CD14-positive monocyte (primary cell): ENCODE measurements at regions not wholly inside any gene's neighbourhood (a gene's known extent, or its start where the extent isn't known, plus 50 kb on each side); places are given as distances from the start of the nearest gene placed in this dataset.

Experiments used
- DNase-seq, 3 donors: peaks; one replicate each; pipeline ENCODE4 v3.0.0-alpha.2; 2011 to 2022
- H2AFZ ChIP-seq: 2 replicates; pipeline ENCODE4 v1.6.0; 2012; ENCODE audit warnings: mild to moderate bottlenecking, low read depth, low read length, inconsistent platforms; ENCODE audit not compliant: insufficient read depth, poor library complexity, severe bottlenecking
- H3K27ac ChIP-seq, 2 donors: 1 replicate in 1 of 2; 2 replicates in 1 of 2; pipeline ENCODE4 v1.5.1; 2012 to 2013; ENCODE audit warnings: low read length in 2 of 2, control low read depth in 1 of 2, inconsistent platforms in 1 of 2, low read depth in 1 of 2, mild to moderate bottlenecking in 1 of 2
- H3K27me3 ChIP-seq, 2 donors: one replicate each; pipeline versions ENCODE4 v1.6.0 to v1.6.1; 2011 to 2013; ENCODE audit warnings: low read length in 2 of 2; ENCODE audit not compliant: control insufficient read depth in 2 of 2, insufficient read depth in 2 of 2
- H3K36me3 ChIP-seq, 2 donors: replicated peaks in 1 of 2; 1 replicate in 1 of 2; 2 replicates in 1 of 2; pipeline versions ENCODE4 v1.5.1 to v1.6.1; 2012 to 2013; ENCODE audit warnings: low read length in 2 of 2, control low read depth in 1 of 2, inconsistent platforms in 1 of 2, mild to moderate bottlenecking in 1 of 2; ENCODE audit not compliant: insufficient read depth in 2 of 2, control insufficient read depth in 1 of 2
- H3K4me1 ChIP-seq, 2 donors: 1 replicate in 1 of 2; 2 replicates in 1 of 2; pipeline versions ENCODE4 v1.5.1 to v1.6.1; 2012 to 2013; ENCODE audit warnings: low read length in 2 of 2, control low read depth in 1 of 2, inconsistent platforms in 1 of 2, mild to moderate bottlenecking in 1 of 2, moderate library complexity in 1 of 2; ENCODE audit not compliant: insufficient read depth in 2 of 2, control insufficient read depth in 1 of 2
- H3K4me2 ChIP-seq: replicated peaks from 2 replicates; pipeline ENCODE3; 2012; ENCODE audit warnings: low read length, moderate library complexity, mild to moderate bottlenecking; ENCODE audit not compliant: poor library complexity, severe bottlenecking; ENCODE audit errors: extremely low read depth
- H3K4me3 ChIP-seq, 3 experiments: fragments of 200-600 bp in 1 of 3; sonication (generic) in 1 of 3; replicated peaks in 1 of 3; 1 replicate in 2 of 3; 2 replicates in 1 of 3; pipeline ENCODE4 v1.5.1; 2011 to 2013; ENCODE audit warnings: low read length in 3 of 3, mild to moderate bottlenecking in 3 of 3, control low read depth in 2 of 3, low read depth in 2 of 3, inconsistent platforms in 1 of 3, moderate library complexity in 1 of 3
- H3K79me2 ChIP-seq: 2 replicates; pipeline ENCODE4 v1.6.0; 2012; ENCODE audit warnings: mild to moderate bottlenecking, control low read depth, inconsistent platforms, low read length, moderate library complexity; ENCODE audit not compliant: insufficient read depth
- H3K9ac ChIP-seq: 2 replicates; pipeline ENCODE4 v1.6.0; 2017; ENCODE audit warnings: low read length, mild to moderate bottlenecking; ENCODE audit not compliant: insufficient read depth, poor library complexity, severe bottlenecking
- H3K9me3 ChIP-seq, 2 donors: replicated peaks in 1 of 2; 1 replicate in 1 of 2; 2 replicates in 1 of 2; pipeline versions ENCODE4 v1.5.1 to v1.6.1; 2012 to 2013; ENCODE audit warnings: low read length in 2 of 2, control low read depth in 1 of 2; ENCODE audit not compliant: control insufficient read depth in 1 of 2, insufficient read depth in 1 of 2
- H4K20me1 ChIP-seq: 2 replicates; pipeline ENCODE4 v1.6.0; 2012; ENCODE audit warnings: mild to moderate bottlenecking, low read length, control low read depth, moderate library complexity; ENCODE audit not compliant: insufficient read depth
- H3K27ac Mint-ChIP-seq, 7 donors: one replicate each; pipeline ENCODE4 v1.8.0; 2020; ENCODE audit warnings: mild to moderate bottlenecking in 7 of 7, mixed read lengths in 7 of 7, moderate library complexity in 6 of 7, inconsistent platforms in 2 of 7
- H3K27me3 Mint-ChIP-seq, 3 donors: one replicate each; pipeline ENCODE4 v1.8.0; 2021 to 2022; ENCODE audit warnings: low read depth in 3 of 3, mild to moderate bottlenecking in 3 of 3, mixed read lengths in 3 of 3, moderate library complexity in 3 of 3, inconsistent platforms in 1 of 3
- H3K36me3 Mint-ChIP-seq, 2 donors: one replicate each; pipeline ENCODE4 v1.8.0; 2020; ENCODE audit warnings: mixed read lengths in 2 of 2, inconsistent platforms in 1 of 2, mild to moderate bottlenecking in 1 of 2
- H3K4me1 Mint-ChIP-seq: one replicate; pipeline ENCODE4 v1.8.0; 2020; ENCODE audit warnings: mild to moderate bottlenecking, mixed read lengths
- H3K4me3 Mint-ChIP-seq, 2 donors: one replicate each; pipeline ENCODE4 v1.8.0; 2020; ENCODE audit warnings: mild to moderate bottlenecking in 2 of 2, mixed read lengths in 2 of 2, moderate library complexity in 1 of 2
- H3K9me3 Mint-ChIP-seq, 7 donors: one replicate each; pipeline ENCODE4 v1.8.0; 2020 to 2022; ENCODE audit warnings: mixed read lengths in 7 of 7, mild to moderate bottlenecking in 6 of 7, moderate library complexity in 6 of 7, inconsistent platforms in 2 of 7
- WGBS: methylation state at CpG from one replicate; pipeline ENCODE4 v1.1.5; 2013; ENCODE audit warnings: missing lambda C conversion rate; ENCODE audit not compliant: insufficient coverage; 5-methylcytosine and 5-hydroxymethylcytosine counted together
- intact Hi-C, 2 donors: fragments of 100-400 bp; cut with micrococcal nuclease; formaldehyde crosslinking; loops; one replicate each; pipeline versions ENCODE4 v1.15.0 to v1.15.1; 2023
- TF ChIP-seq, protein P1 (sequence below): fragments of 200-600 bp; IDR thresholded peaks from one replicate; pipeline ENCODE4 v1.8.0; 2022; ENCODE audit warnings: antibody characterized with exemption, mild to moderate bottlenecking

DNA sequence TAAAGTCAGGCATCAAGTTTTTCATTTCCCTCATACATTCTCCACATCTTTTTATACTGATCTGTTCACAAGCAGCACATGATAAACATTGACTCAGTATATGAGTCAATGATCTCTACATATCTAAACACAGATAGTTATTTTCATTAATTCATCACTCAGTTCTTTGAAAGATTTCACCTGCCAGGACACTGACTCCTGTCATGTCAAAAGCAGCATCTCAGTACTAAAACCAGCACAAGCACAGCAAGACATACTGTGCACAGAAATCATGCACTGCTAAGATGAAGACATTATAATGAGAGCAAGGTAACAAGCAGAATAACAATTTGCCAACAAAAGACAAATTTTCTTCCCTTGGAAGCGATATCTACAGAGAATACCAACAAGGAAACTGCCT, 206.1 kb upstream of the COX7C start:
- Histone ChIP-seq H3K79me2 (no peaks in the 10 kb centered on the region), H3K4me3 (no peak overlapping the region), H3K36me3 (no peaks in the 10 kb centered on the region), H3K9ac (no peak overlapping the region), H3K4me2 (no peak overlapping the region), H4K20me1 (no peaks in the 10 kb centered on the region), H3K9me3 (no peaks in the 10 kb centered on the region), H3K27me3 (no peaks in the 10 kb centered on the region), H2AFZ (no peak overlapping the region), H3K4me1 (no peaks in the 10 kb centered on the region), H3K27ac (no peak overlapping the region)
- H3K4me1 Mint-ChIP-seq, result no peaks in the 10 kb centered on the region
- no CpG with 5 or more reads among the region's 1 CpG for WGBS
- peaks cover 0 to 2% (median 0%) of the 10 kb centered on the region in 7 donors for H3K9me3 Mint-ChIP-seq
- H3K27ac Mint-ChIP-seq, result no peak overlapping the region
- H3K27me3 Mint-ChIP-seq, result peaks cover 0 to 2% (median 1%) of the 10 kb centered on the region in 3 donors
- H3K4me3 Mint-ChIP-seq, result no peak overlapping the region
- intact Hi-C loops, result no loop called here
- no peak for DNase-seq
- no peaks in the 10 kb centered on the region for H3K36me3 Mint-ChIP-seq
- TF ChIP-seq, protein P1, sequence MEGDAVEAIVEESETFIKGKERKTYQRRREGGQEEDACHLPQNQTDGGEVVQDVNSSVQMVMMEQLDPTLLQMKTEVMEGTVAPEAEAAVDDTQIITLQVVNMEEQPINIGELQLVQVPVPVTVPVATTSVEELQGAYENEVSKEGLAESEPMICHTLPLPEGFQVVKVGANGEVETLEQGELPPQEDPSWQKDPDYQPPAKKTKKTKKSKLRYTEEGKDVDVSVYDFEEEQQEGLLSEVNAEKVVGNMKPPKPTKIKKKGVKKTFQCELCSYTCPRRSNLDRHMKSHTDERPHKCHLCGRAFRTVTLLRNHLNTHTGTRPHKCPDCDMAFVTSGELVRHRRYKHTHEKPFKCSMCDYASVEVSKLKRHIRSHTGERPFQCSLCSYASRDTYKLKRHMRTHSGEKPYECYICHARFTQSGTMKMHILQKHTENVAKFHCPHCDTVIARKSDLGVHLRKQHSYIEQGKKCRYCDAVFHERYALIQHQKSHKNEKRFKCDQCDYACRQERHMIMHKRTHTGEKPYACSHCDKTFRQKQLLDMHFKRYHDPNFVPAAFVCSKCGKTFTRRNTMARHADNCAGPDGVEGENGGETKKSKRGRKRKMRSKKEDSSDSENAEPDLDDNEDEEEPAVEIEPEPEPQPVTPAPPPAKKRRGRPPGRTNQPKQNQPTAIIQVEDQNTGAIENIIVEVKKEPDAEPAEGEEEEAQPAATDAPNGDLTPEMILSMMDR, result no peak

DNA sequence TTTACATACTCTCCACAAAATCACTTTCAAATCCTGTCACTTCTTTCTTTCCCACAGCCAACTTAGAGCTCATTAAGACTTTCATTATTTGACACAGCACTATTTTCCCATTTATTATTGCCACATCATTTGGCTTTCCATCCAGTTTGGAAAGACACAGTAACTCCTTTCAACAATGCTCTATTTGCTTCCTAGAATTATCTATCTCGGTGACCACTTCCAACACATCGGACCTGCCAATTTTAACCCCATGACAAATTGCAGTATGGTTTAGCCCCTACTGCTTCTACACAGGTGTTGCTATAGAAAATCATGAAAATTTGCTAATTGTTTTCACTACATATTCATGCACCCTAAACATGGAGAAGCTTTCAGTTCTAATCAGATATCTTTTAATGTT, 190.6 kb upstream of the COX7C start:
- H3K9me3 ChIP-seq, result no peaks in the 10 kb centered on the region
- H3K79me2 ChIP-seq, result no peaks in the 10 kb centered on the region
- TF ChIP-seq, protein P1, result no peak
- Mint-ChIP-seq H3K4me1 (no peaks in the 10 kb centered on the region), H3K4me3 (no peak overlapping the region), H3K36me3 (no peaks in the 10 kb centered on the region), H3K9me3 (peaks cover 0 to 5% (median 0%) of the 10 kb centered on the region in 7 donors), H3K27me3 (peaks cover 0 to 3% (median 0%) of the 10 kb centered on the region in 3 donors), H3K27ac (no peak overlapping the region)
- DNase-seq, result no peak
- no peak overlapping the region for H2AFZ ChIP-seq
- no peak overlapping the region for H3K9ac ChIP-seq
- intact Hi-C loops, result no loop called here
- H4K20me1 ChIP-seq, result no peaks in the 10 kb centered on the region
- no peak overlapping the region for H3K4me3 ChIP-seq
- no peak overlapping the region for H3K4me2 ChIP-seq
- no peaks in the 10 kb centered on the region for H3K4me1 ChIP-seq
- WGBS, result no CpG with 5 or more reads among the region's 2 CpGs
- no peaks in the 10 kb centered on the region for H3K27me3 ChIP-seq
- no peaks in the 10 kb centered on the region for H3K36me3 ChIP-seq
- H3K27ac ChIP-seq, result no peak overlapping the region
